Hepatocyte (in vitro differentiated cells): ENCODE measurements at regions not wholly inside any gene's neighbourhood (a gene's known extent, or its start where the extent isn't known, plus 50 kb on each side); places are given as distances from the start of the nearest gene placed in this dataset.

Experiments used
- DNase-seq: peaks from one replicate; pipeline ENCODE4 v3.0.0-alpha.2; 2016; ENCODE audit warnings: low spot score
- H2AFZ ChIP-seq: fragments of 200-600 bp; sonication (generic); 2 replicates; pipeline ENCODE4 v1.6.0; 2016; ENCODE audit warnings: antibody characterized with exemption, mild to moderate bottlenecking
- H3K27ac ChIP-seq: fragments of 200-600 bp; sonication (generic); 2 replicates; pipeline ENCODE4 v1.5.1; 2016; ENCODE audit warnings: mild to moderate bottlenecking
- H3K27me3 ChIP-seq: fragments of 200-600 bp; sonication (generic); 2 replicates; pipeline ENCODE4 v1.6.1; 2016
- H3K36me3 ChIP-seq: fragments of 200-600 bp; sonication (generic); replicated peaks from 2 replicates; pipeline ENCODE4 v1.5.1; 2016; ENCODE audit warnings: low read depth; ENCODE audit not compliant: insufficient read depth
- H3K4me1 ChIP-seq: fragments of 200-600 bp; sonication (generic); 2 replicates; pipeline ENCODE4 v1.5.1; 2016; ENCODE audit warnings: mild to moderate bottlenecking, moderate library complexity; ENCODE audit not compliant: insufficient read depth
- H3K4me2 ChIP-seq: fragments of 200-600 bp; sonication (generic); 2 replicates; pipeline ENCODE4 v1.6.0; 2016
- H3K4me3 ChIP-seq: fragments of 200-600 bp; sonication (generic); 2 replicates; pipeline ENCODE4 v1.5.1; 2016; ENCODE audit warnings: mild to moderate bottlenecking
- H3K79me2 ChIP-seq: fragments of 200-600 bp; sonication (generic); 2 replicates; pipeline ENCODE4 v1.6.0; 2017; ENCODE audit warnings: mild to moderate bottlenecking
- H3K9me2 ChIP-seq: fragments of 200-600 bp; sonication (generic); replicated peaks from 2 replicates; pipeline ENCODE4 v1.6.0; 2017; ENCODE audit warnings: mild to moderate bottlenecking; ENCODE audit not compliant: insufficient read depth
- H3K9me3 ChIP-seq: fragments of 200-600 bp; sonication (generic); 2 replicates; pipeline ENCODE4 v1.5.1; 2016; ENCODE audit warnings: low read depth, mild to moderate bottlenecking
- H4K20me1 ChIP-seq: fragments of 200-600 bp; sonication (generic); 2 replicates; pipeline ENCODE4 v1.6.0; 2016; ENCODE audit warnings: mild to moderate bottlenecking; ENCODE audit not compliant: insufficient read depth, poor library complexity, severe bottlenecking
- CTCF ChIP-seq: fragments of 200-600 bp; sonication (generic); IDR thresholded peaks from 2 replicates; pipeline ENCODE4 v1.5.1; 2016; ENCODE audit warnings: antibody characterized with exemption, mild to moderate bottlenecking; ENCODE audit not compliant: poor library complexity
- EZH2 ChIP-seq: fragments of 200-600 bp; sonication (generic); IDR thresholded peaks from 2 replicates; pipeline ENCODE4 v1.6.1; 2016; ENCODE audit warnings: antibody characterized with exemption, mild to moderate bottlenecking, borderline replicate concordance
- EZH2phosphoT487 ChIP-seq: fragments of 200-600 bp; sonication (generic); IDR thresholded peaks from one replicate; pipeline ENCODE4 v1.6.1; 2018; ENCODE audit warnings: antibody characterized with exemption, mild to moderate bottlenecking, low read depth, moderate library complexity; ENCODE audit not compliant: unreplicated experiment, severe bottlenecking
- WGBS: methylation state at CpG from one replicate; pipeline ENCODE4 v1.1.6; 2016; ENCODE audit warnings: low lambda C conversion rate; ENCODE audit errors: missing lambda C conversion rate; 5-methylcytosine and 5-hydroxymethylcytosine counted together

DNA sequence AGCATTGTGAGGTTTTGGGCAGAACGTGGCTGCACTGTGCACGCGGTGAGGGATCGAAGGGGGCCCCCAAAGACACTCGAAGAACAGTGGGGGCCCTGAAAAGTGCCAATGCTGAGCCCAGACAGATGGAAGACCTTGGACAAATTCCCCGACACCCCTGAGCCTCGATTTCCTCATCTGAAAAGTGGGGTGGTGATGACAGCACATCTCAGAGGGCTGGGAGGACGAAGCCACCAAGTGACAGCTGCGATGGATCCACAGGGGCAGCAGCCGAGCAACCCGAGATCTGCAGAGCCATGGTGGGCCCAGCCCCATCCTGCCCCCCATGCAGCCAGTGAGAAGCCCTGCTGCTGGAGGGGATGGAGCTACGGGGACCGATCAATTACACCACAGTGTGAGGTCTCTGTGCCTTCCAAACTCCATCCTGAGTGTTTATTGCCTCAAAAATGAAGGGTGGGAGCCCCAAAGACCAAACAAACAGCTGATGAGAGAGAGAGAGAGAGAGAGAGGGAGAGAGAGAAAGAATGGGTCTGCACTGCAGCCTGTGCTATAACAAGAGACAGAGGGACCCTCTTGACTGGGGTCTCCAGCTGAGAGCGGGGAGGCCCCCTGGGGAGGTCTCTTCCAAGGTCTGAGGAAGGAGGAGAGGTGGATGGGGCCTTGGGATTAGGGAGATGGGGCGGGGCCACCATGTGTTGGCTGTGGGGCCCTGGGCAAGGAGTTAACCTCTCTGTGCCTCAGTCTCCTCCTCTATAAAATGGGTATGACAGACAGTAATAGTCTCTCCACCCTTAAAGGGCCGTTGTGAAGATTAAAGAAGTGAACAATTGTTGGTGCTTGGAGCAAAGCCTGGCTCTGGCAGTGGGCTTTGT, 134.4 kb upstream of the IER5L start:
- Histone ChIP-seq H2AFZ (no peak overlapping the region), H3K9me2 (no peaks in the 10 kb centered on the region), H3K36me3 (no peaks in the 10 kb centered on the region), H3K4me2 (no peak overlapping the region), H3K27me3 (no peaks in the 10 kb centered on the region), H3K9me3 (no peaks in the 10 kb centered on the region), H3K4me3 (no peak overlapping the region), H3K4me1 (peaks cover 8% of the 10 kb centered on the region), H3K79me2 (no peaks in the 10 kb centered on the region), H4K20me1 (no peaks in the 10 kb centered on the region), H3K27ac (no peak overlapping the region)
- 79% methylated on average over 16 of the region's 16 CpGs for WGBS
- TF ChIP-seq EZH2phosphoT487 (no peak), CTCF (no peak), EZH2 (no peak)
- DNase-seq, result no peak

GRCh38 chr9:129311643-129312042, 133.6 kb upstream of the IER5L start:
- Histone ChIP-seq H3K79me2 (no peaks in the 10 kb centered on the region), H3K9me2 (no peaks in the 10 kb centered on the region), H3K36me3 (no peaks in the 10 kb centered on the region), H4K20me1 (no peaks in the 10 kb centered on the region), H3K4me2 (no peak overlapping the region), H3K27ac (no peak overlapping the region), H2AFZ (no peak overlapping the region), H3K9me3 (no peaks in the 10 kb centered on the region), H3K4me3 (no peak overlapping the region), H3K4me1 (peaks cover 8% of the 10 kb centered on the region), H3K27me3 (no peaks in the 10 kb centered on the region)
- TF ChIP-seq CTCF (no peak), EZH2phosphoT487 (no peak), EZH2 (no peak)
- 75% methylated on average over 2 of the region's 4 CpGs for WGBS
- no peak for DNase-seq

DNA sequence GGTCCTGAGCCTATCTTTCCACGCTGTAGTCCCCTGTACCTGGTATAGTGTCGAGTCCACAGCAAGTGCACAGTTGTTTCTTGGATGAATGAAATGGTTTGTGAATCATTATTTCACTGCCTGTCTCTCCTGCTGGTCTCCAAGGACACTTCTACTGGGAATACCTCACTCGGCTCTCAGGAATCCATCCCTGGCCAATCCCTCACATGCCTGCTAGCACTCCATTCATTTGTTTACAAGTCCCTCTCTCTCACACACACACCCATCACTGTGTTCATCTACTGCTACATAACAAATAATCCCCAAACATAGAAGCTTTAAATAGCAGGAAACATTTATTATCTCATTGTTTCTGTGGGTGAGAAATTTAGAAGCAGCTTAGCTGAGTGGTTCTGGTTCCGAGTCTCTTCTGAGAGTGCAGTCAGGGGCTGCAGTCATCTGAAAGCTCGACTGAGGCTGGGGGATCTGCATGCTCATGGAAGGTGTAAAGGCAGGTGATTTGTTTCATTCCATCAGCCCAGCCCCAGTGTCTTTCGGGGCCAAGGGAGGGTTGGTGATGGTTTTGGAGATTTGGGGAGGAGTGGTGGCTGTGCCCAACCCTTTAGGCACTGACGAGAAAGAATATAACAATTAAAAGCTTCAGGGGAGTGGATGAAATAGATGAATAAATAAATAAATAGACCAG, 132.7 kb upstream of the IER5L start:
- Histone ChIP-seq H3K9me2 (no peaks in the 10 kb centered on the region), H4K20me1 (no peaks in the 10 kb centered on the region), H3K4me1 (peaks cover 11% of the 10 kb centered on the region), H3K4me3 (no peak overlapping the region), H3K9me3 (no peaks in the 10 kb centered on the region), H3K27me3 (no peaks in the 10 kb centered on the region), H2AFZ (no peak overlapping the region), H3K27ac (no peak overlapping the region), H3K4me2 (no peak overlapping the region), H3K79me2 (no peaks in the 10 kb centered on the region), H3K36me3 (no peaks in the 10 kb centered on the region)
- 90% methylated on average over 7 of the region's 7 CpGs for WGBS
- TF ChIP-seq CTCF (no peak), EZH2 (no peak), EZH2phosphoT487 (no peak)
- DNase-seq, result no peak
